ENCODE measurements at regions not wholly inside any gene's neighbourhood (a gene's known extent, or its start where the extent isn't known, plus 50 kb on each side); places are given as distances from the start of the nearest gene placed in this dataset.
"Not testable (repeated sequence)": the region's sequence is repeated elsewhere in the genome, so short reads cannot be mapped to it uniquely, and the experiment has no call there.

DNA sequence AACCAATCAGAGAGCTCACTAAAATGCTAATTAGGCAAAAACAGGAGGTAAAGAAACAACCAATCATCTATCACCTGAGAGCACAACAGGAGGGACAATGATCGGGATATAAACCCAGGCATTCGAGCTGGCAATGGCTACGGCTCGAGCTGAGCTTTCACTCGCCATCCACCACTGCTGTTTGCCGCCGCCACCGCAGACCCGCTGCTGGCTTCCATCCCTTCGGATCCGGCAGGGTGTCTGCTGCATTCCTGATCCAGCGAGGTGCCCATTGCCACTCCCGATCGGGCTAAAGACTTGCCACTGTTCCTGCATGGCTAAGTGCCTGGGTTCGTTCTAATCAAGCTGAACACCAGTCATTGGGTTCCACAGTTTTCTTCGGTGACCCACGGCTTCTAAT lies 236.7 kb upstream of the DLGAP1 start:
- no peak overlapping the region for H3K4me3 ChIP-seq (replicated peaks; ENCODE audit: insufficient read depth, low read length)
- H3K27ac ChIP-seq (replicated peaks): no peak overlapping the region
- TF ChIP-seq, protein P1, sequence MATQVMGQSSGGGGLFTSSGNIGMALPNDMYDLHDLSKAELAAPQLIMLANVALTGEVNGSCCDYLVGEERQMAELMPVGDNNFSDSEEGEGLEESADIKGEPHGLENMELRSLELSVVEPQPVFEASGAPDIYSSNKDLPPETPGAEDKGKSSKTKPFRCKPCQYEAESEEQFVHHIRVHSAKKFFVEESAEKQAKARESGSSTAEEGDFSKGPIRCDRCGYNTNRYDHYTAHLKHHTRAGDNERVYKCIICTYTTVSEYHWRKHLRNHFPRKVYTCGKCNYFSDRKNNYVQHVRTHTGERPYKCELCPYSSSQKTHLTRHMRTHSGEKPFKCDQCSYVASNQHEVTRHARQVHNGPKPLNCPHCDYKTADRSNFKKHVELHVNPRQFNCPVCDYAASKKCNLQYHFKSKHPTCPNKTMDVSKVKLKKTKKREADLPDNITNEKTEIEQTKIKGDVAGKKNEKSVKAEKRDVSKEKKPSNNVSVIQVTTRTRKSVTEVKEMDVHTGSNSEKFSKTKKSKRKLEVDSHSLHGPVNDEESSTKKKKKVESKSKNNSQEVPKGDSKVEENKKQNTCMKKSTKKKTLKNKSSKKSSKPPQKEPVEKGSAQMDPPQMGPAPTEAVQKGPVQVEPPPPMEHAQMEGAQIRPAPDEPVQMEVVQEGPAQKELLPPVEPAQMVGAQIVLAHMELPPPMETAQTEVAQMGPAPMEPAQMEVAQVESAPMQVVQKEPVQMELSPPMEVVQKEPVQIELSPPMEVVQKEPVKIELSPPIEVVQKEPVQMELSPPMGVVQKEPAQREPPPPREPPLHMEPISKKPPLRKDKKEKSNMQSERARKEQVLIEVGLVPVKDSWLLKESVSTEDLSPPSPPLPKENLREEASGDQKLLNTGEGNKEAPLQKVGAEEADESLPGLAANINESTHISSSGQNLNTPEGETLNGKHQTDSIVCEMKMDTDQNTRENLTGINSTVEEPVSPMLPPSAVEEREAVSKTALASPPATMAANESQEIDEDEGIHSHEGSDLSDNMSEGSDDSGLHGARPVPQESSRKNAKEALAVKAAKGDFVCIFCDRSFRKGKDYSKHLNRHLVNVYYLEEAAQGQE (IDR thresholded peaks at IDR 0.05; ENCODE audit: insufficient replicate concordance, low read depth): no peak
- TF ChIP-seq SPI1 (IDR thresholded peaks at IDR 0.05; ENCODE audit: borderline replicate concordance, low read depth) (no peak), CTCF (IDR thresholded peaks at IDR 0.05; ENCODE audit: insufficient read depth, low read length) (no peak), POLR2AphosphoS5 (IDR thresholded peaks at IDR 0.05; ENCODE audit: low read depth) (no peak), GABPA (IDR thresholded peaks at IDR 0.05; ENCODE audit: low read depth) (no peak)
- H3K27me3 ChIP-seq (ENCODE audit: insufficient read depth, poor library complexity, severe bottlenecking): no peaks in the 10 kb centered on the region
- no peak for DNase-seq (ENCODE audit: low read depth in 1 of 2, low spot score in 1 of 2)

- not testable (repeated sequence) for H3K27me3 ChIP-seq (ENCODE audit: insufficient read depth, poor library complexity, severe bottlenecking); DNase-seq (ENCODE audit: low read depth in 1 of 2, low spot score in 1 of 2); H3K4me3 ChIP-seq (replicated peaks; ENCODE audit: insufficient read depth, low read length); H3K27ac ChIP-seq (replicated peaks)
Measured at GRCh38 chr18:4678685-4679084, 223.6 kb upstream of the DLGAP1 start.

- Histone ChIP-seq H3K4me3 (replicated peaks; ENCODE audit: insufficient read depth, low read length) (no peak overlapping the region), H3K27ac (replicated peaks) (no peak overlapping the region), H3K27me3 (ENCODE audit: insufficient read depth, poor library complexity, severe bottlenecking) (no peaks in the 10 kb centered on the region)
- TF ChIP-seq POLR2AphosphoS5 (IDR thresholded peaks at IDR 0.05; ENCODE audit: low read depth) (no peak), CTCF (IDR thresholded peaks at IDR 0.05; ENCODE audit: insufficient read depth, low read length) (no peak), GABPA (IDR thresholded peaks at IDR 0.05; ENCODE audit: low read depth) (no peak)
- TF ChIP-seq, protein P1 (IDR thresholded peaks at IDR 0.05; ENCODE audit: insufficient replicate concordance, low read depth): no peak
- no peak for DNase-seq (ENCODE audit: low read depth in 1 of 2, low spot score in 1 of 2)
Measured at GRCh38 chr18:4677006-4677405, 221.9 kb upstream of the DLGAP1 start.

- H3K4me3 ChIP-seq (replicated peaks; ENCODE audit: insufficient read depth, low read length): no peak overlapping the region
- no peaks in the 10 kb centered on the region for H3K27me3 ChIP-seq (ENCODE audit: insufficient read depth, poor library complexity, severe bottlenecking)
- TF ChIP-seq CTCF (IDR thresholded peaks at IDR 0.05; ENCODE audit: insufficient read depth, low read length): no peak
- TF ChIP-seq GABPA (IDR thresholded peaks at IDR 0.05; ENCODE audit: low read depth): no peak
- TF ChIP-seq, protein P1 (IDR thresholded peaks at IDR 0.05; ENCODE audit: insufficient replicate concordance, low read depth): no peak
- TF ChIP-seq POLR2AphosphoS5 (IDR thresholded peaks at IDR 0.05; ENCODE audit: low read depth): no peak
- no peak for TF ChIP-seq SPI1 (IDR thresholded peaks at IDR 0.05; ENCODE audit: borderline replicate concordance, low read depth)
- H3K27ac ChIP-seq (replicated peaks): no peak overlapping the region
- no peak for DNase-seq (ENCODE audit: low read depth in 1 of 2, low spot score in 1 of 2)
Measured at GRCh38 chr18:4672162-4672561, 217.1 kb upstream of the DLGAP1 start.
